HG02571 (cell line): ENCODE measurements at regions not wholly inside any gene's neighbourhood (a gene's known extent, or its start where the extent isn't known, plus 50 kb on each side); places are given as distances from the start of the nearest gene placed in this dataset.
"Not testable (repeated sequence)": the region's sequence is repeated elsewhere in the genome, so short reads cannot be mapped to it uniquely, and the experiment has no call there.

Source experiments
- ATAC-seq: cut with Tn5 transposase; IDR thresholded peaks from one replicate; pipeline ENCODE4 v1.9.1; 2021; ENCODE audit warnings: mild to moderate bottlenecking, moderate library complexity; ENCODE audit not compliant: unreplicated experiment

DNA sequence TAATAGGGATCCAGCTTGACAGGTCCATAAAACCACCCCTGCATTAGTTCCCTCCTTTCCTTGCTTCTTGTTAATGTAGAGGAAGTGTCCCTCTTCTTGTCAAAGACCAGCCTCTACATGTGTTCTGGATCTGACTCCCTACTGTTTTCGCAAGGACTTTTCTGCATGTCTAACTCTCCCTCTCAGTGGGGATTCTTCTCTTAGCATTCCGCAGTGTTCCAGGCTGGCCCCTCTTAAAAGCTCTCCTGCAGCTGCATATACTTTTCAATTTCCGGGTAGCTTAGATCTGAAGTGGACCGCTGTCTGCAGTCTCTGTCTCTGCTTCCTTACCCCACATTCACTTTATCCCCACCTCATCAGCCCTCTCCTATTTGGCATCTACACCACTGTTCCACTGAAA is 96.1 kb upstream of the MAN1A1 start:
- no peak for ATAC-seq

DNA sequence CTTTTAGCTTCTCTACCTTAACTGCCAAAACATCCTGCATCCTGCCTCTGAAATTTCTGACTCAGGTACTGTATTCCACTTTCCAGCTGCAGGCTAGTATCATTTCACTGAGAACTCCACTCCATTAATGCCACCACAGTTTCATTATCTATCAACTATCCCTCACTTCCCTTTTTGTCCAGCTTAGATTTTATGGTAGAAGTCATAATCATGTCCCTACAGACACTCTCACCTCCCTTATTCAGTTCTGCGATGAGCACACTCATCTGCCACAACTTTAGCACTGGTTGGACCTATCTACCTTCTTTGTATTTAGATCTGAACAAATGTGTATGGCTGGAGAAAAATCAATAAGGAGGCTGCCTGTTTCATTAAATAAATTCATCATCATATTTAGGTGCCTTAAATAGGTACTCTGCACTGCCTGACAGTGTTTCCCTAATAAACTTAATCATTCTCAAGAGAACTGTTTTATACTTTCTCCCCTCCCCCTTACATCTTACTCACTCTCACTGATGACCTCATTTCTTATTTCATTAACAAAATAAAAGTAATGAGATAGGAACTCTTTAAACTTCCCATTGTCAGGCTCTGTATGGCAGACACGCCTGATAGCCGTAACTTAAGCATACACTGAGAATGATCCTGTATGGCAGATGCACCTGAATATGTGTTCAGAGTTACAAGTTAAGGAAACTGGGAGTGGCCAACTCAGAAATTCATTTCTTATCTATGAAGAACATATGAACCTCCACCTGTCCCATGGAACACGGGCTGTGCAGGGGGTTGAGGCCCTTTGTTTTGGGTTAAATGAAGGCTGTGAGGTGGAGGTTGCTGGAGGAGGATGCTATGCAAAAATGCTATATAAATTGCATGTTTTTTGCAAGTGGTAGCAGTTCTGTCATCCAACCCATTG is 95.3 kb upstream of the MAN1A1 start:
- ATAC-seq = peak; percentile 32

DNA sequence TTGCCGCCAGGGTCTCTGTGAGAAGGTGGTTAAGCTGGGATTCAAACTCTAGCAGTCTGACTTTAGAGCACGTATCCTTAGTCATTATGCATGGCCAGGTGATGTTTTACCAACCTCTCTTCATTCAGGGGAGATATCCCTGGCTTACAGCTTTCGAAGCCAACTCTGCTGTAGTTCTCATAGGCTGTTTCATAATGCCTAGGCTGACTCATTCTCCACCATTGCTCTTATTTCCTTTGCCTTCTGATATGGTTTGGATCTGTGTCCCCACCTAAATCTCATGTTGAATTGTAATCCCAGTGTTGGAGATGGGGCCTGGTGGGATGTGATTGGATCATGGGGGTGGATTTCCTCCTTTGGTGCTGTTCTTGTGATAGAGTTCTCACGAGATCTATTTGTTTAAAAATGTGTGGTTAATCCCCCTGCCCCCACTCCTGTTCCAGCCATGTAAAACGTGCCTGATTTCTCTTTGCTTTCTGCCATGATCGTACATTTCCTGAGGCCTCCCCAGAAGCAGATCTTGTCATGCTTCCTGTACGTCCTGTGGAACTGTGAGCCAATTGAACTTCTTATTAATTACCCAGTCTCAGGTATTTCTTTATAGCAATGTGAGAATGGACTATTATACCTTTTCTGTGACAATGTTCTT is 94.6 kb upstream of the MAN1A1 start:
- no peak for ATAC-seq

DNA sequence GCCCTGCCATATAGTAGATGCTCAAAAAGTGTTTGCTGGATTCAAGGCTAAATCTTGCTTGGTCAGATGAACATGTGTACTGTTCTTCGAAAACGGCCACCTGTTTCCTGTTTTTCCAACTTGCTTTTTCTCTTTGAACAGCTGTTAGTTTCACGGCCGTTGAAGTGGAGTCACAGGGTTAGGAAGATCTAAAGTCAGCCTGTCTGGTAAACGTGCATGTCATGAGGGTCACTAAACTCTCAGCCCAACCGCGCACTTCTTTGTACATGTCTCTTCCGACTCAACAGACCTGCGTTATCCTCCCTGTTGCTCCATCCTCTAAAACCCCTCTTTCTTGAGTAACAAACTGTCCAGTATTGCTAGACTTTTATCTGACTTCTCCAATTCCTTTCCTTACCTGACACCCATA is 93.2 kb upstream of the MAN1A1 start:
- peak; percentile 69 for ATAC-seq

DNA sequence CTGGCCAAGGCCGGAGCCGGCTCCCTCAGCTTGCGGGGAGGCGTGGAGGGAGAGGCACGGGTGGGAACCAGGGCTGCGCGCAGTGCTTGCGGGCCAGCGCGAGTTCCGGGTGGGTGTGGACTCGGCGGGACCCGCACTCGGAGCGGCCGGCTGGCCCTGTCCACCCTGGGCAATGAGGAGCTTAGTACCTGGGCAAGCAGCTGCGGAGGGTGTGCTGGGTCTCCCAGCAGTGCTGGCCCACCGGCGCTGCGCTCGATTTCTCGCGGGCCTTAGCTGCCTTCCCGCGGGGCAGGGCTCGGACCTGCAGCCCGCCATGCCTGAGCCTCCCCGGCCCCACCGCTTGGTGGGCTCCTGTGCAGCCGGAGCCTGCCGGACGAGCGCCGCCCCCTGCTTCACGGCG is 91.4 kb upstream of the MAN1A1 start:
- ATAC-seq = no peak

DNA sequence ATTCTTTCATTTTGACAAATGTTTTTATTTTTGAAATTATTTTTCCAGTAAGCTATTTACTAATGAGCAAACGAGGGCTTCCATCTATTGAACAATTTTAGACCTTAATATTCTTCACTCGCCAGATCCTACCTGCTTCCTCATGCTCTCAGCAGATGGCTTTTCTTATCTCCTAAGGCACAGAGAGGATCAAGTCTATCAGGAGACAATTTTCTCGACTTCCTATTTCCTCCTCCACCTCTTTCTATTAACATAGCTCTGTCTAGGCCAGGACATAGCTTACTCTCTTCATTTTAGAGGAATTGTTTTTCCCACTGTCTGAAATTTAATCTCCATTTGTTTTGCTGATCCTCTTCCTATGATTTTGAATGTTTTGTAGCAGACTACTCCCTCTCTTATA is 87.0 kb upstream of the MAN1A1 start:
- ATAC-seq = no peak

DNA sequence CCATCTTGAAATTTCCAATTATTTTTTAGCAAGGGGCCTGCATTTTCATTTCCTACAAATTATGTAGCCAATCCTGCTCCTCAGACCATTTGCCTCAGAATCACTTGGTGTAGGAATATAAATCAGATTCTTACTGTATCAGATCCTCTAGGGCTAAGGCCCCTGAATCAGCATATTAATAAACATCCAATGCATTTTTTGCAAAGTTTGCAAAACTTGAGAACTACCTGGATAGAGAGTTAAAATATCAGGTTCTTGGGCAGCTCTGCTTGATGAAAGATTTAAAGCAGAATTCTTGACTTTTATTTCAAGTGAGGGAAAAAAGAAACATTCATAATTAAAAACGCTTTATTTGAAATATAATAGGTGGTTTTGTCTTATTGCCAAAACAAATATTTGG is 82.2 kb upstream of the MAN1A1 start:
- no peak for ATAC-seq

DNA sequence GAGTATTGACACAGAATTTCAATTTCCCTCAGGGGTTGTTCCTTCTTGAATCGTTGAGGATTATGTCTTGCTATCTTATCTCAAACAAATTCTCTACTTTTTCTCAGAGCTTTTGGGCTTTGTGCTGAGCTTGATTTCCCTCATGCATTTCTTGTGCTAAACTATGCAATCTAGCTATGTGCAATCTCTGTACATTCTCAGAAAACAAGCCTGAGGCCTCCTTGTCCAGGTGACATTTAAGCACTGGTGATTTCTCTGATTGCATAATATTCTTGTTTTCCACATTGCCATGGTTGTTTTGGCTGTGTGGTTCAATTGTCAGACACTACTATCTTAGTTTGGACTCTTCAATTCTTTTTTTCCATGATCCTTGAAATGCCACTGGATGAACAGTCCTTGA is 81.2 kb upstream of the MAN1A1 start:
- ATAC-seq = no peak

DNA sequence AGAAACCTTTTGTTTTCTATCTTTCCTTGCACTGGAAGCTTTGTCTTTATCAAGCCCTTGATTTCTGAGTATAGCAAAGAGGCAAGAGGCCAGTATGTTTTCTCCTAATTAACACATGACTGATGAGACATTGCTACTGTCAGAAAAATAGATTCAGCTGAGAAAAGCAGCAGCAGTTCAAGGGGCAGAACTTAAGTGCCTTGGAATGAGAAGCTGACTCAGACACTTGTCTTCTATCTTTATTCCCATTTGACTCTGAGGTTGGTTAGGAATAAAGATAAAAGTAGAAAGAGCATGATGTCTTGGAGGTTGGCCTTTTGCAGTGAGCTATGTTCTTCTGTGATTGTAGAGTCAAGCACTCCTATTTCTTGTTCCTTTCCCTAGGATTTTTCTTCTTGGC is 79.1 kb upstream of the MAN1A1 start:
- no peak for ATAC-seq

DNA sequence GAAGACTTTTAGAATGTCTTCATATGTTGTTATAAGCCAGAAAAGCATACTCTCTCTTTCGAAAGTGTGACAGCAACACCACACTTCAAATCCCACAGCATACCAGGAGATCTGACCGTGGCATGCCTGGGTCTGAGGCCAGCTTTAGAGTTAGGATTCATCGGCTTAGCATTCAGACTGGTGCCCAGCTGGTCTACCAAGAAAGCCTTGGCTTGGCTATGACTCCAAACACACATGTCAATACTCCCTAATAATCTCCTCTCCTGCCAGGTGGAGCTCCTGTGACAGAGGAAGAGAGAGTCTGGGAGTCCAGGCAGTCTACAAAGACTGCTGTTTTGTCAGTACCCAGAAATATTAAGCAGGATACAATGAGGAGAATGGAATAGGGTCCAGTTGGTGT is 77.1 kb upstream of the MAN1A1 start:
- no peak for ATAC-seq

DNA sequence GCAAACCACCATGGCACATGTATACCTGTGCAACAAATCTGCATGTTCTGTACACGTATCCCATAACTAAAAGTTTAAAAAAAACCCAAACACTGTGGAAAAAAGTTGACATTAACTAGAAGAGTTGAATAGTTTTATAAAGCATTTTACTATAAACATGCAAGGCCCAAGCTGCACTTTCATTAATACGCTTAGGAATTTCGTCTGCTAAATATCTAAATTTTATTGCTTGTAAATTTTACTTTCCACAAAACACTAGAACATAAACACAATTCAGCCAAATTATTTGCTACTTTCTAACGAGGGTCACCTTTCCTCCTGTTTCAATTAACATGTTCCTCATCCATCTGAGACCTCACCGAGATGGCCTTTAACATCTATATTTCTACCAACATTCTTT is 74.4 kb upstream of the MAN1A1 start:
- no peak for ATAC-seq

DNA sequence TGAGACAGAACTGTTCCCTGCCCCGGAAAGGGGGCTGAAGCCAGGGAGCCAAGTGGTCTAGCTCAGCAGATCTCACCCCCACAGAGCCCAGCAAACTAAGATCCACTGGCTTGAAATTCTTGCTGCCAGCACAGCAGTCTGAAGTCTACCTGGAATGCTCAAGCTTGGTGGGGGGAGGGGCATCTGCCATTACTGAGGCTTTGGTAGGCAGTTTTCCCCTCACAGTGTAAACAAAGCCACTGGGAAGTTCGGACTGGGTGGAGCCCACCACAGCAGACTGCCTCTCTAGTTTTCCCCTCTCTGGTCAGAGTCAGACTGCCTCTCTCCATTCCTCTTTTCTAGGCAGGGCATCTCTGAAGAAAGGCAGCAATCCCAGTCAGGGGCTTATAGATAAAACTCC is 68.5 kb upstream of the MAN1A1 start:
- not testable (repeated sequence) for ATAC-seq

DNA sequence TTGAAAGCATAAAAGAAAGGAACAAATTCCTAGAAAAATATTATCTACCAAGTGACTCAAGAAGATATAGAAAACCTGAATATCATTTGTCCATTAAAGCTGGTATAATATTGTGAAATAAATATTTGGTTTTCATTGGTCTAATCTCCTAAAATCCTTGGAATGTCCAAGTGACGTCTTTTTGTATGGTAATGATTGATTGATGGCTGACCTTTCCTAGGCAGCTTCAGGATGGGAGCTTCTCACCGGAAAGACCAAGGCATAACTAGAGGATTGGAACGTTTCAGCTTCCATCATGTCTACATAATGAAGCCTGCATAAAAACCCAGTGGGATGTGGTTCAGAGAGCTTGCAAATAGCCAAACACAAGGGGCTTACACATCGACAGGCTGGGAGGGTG is 57.6 kb upstream of the MAN1A1 start:
- ATAC-seq = no peak

DNA sequence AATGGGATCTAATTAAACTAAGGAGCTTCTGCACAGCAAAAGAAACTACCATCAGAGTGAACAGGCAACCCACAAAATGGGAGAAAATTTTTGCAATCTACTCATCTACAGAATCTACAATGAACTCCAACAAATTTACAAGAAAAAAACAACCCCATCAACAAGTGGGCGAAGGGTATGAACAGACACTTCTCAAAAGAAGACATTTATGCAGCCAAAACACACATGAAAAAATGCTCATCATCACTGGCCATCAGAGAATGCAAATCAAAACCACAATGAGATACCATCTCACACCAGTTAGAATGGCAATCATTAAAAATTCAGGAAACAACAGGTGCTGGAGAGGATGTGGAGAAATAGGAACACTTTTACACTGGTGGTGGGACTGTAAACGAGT is 55.6 kb upstream of the MAN1A1 start:
- ATAC-seq = not testable (repeated sequence)
